ENCODE measurements at regions not wholly inside any gene's neighbourhood (a gene's known extent, or its start where the extent isn't known, plus 50 kb on each side); places are given as distances from the start of the nearest gene placed in this dataset.

DNA sequence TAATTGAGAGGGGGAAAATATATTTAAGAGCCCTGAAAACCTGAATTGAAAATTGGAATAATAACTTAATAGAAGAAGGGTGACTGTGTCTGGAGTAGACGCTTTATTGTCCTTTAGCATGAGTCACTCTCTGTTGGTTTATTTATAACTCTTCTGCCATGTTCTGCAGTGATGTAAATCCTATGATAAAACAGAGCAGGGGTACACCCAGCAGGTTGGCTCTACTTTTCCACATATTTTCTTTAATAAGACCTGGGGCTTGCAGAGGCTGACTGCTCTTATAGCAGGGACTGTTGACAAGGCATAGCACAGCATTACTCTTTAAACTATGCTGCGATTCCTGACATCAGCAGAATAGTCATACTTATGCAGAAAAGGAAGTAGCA, 389.9 kb upstream of the PCDH9 start:
- H3K27me3 ChIP-seq (ENCODE audit: control insufficient read depth, extremely low read depth, insufficient read depth, low read length): no peaks in the 10 kb centered on the region
- FAIRE-seq (no peak), DNase-seq (ENCODE audit: low read depth, low spot score) (no peak)
- H3K36me3 ChIP-seq (ENCODE audit: control insufficient read depth in 2 of 2, extremely low read depth in 1 of 2, insufficient read depth in 2 of 2, low read length in 2 of 2): no peaks in the 10 kb centered on the region
- no peaks in the 10 kb centered on the region for H3K79me2 ChIP-seq (ENCODE audit: control insufficient read depth, insufficient read depth, low read length)
- H3K9ac ChIP-seq (ENCODE audit: control insufficient read depth, extremely low read depth, insufficient read depth, low read length): no peak overlapping the region
- H3K9me3 ChIP-seq (ENCODE audit: control insufficient read depth, low read depth, low read length): peaks cover 3% of the 10 kb centered on the region
- no peak overlapping the region for H3K27ac ChIP-seq (ENCODE audit: control insufficient read depth, insufficient read depth, low read length)
- H4K20me1 ChIP-seq (ENCODE audit: control insufficient read depth, extremely low read depth, insufficient read depth, low read length): no peaks in the 10 kb centered on the region
- H2AFZ ChIP-seq (ENCODE audit: control insufficient read depth, low read length): no peak overlapping the region
- no peak for TF ChIP-seq EZH2 (IDR thresholded peaks at IDR 0.05; ENCODE audit: low read length)
- TF ChIP-seq, protein P1, sequence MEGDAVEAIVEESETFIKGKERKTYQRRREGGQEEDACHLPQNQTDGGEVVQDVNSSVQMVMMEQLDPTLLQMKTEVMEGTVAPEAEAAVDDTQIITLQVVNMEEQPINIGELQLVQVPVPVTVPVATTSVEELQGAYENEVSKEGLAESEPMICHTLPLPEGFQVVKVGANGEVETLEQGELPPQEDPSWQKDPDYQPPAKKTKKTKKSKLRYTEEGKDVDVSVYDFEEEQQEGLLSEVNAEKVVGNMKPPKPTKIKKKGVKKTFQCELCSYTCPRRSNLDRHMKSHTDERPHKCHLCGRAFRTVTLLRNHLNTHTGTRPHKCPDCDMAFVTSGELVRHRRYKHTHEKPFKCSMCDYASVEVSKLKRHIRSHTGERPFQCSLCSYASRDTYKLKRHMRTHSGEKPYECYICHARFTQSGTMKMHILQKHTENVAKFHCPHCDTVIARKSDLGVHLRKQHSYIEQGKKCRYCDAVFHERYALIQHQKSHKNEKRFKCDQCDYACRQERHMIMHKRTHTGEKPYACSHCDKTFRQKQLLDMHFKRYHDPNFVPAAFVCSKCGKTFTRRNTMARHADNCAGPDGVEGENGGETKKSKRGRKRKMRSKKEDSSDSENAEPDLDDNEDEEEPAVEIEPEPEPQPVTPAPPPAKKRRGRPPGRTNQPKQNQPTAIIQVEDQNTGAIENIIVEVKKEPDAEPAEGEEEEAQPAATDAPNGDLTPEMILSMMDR (optimal IDR thresholded peaks at IDR 0.05 in 1 of 3, IDR thresholded peaks at IDR 0.05 in 1 of 3, conservative IDR thresholded peaks at IDR 0.05 in 1 of 3; ENCODE audit: extremely low read depth in 1 of 3, insufficient read depth in 2 of 3, low read length in 3 of 3): no peak
- no peaks in the 10 kb centered on the region for H3K9me1 ChIP-seq (ENCODE audit: control insufficient read depth, extremely low read depth, insufficient read depth, low read length)
- dilution Hi-C loops (cut with MboI; ENCODE audit: extremely low pct_ligation_motif_present, low sequenced_read_pairs): no loop called here
- H3K4me3 ChIP-seq (ENCODE audit: control insufficient read depth in 2 of 3, extremely low read depth in 1 of 3, insufficient read depth in 2 of 3, low read depth in 1 of 3, low read length in 3 of 3): no peak overlapping the region
- H3K4me1 ChIP-seq (ENCODE audit: control insufficient read depth, extremely low read depth, insufficient read depth, low read length): no peaks in the 10 kb centered on the region
- H3K4me2 ChIP-seq (ENCODE audit: control insufficient read depth, extremely low read depth, insufficient read depth, low read depth, low read length): no peak overlapping the region

DNA sequence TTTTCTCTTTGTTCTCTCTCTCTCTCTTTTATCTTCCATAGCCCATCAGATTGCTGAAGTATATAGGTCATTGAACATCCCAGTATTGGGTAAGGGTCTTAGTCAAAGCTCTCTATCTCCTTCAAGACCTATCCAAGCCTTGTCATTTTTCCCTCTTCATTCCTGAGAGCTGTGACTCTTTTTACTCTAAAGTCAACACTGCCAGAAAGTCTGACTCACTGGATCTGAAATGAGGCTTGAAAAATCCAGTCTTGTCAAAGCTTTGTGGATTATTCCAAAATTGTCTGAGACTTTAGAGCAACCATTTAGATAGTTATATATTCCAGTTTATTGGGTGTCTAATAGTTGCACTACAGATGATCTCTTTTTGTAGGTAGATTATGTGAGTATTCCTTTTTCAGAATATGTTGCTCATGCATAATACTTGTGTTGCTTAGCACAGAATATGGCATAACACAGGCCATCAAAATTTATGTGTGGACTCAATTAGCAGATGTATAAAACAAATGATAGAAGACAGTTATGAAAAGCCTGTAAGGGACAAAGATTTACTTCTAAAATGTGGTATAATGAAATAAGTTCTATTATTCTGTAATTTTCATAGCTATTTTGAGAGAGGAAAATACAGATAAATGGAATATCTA, 389.3 kb upstream of the PCDH9 start:
- Histone ChIP-seq H3K9me3 (ENCODE audit: control insufficient read depth, low read depth, low read length) (peaks cover 3% of the 10 kb centered on the region), H3K4me1 (ENCODE audit: control insufficient read depth, extremely low read depth, insufficient read depth, low read length) (no peaks in the 10 kb centered on the region), H2AFZ (ENCODE audit: control insufficient read depth, low read length) (no peak overlapping the region), H3K27me3 (ENCODE audit: control insufficient read depth, extremely low read depth, insufficient read depth, low read length) (no peaks in the 10 kb centered on the region), H3K36me3 (ENCODE audit: control insufficient read depth in 2 of 2, extremely low read depth in 1 of 2, insufficient read depth in 2 of 2, low read length in 2 of 2) (no peaks in the 10 kb centered on the region), H4K20me1 (ENCODE audit: control insufficient read depth, extremely low read depth, insufficient read depth, low read length) (no peaks in the 10 kb centered on the region), H3K79me2 (ENCODE audit: control insufficient read depth, insufficient read depth, low read length) (no peaks in the 10 kb centered on the region), H3K4me2 (ENCODE audit: control insufficient read depth, extremely low read depth, insufficient read depth, low read depth, low read length) (no peak overlapping the region), H3K9ac (ENCODE audit: control insufficient read depth, extremely low read depth, insufficient read depth, low read length) (no peak overlapping the region), H3K4me3 (ENCODE audit: control insufficient read depth in 2 of 3, extremely low read depth in 1 of 3, insufficient read depth in 2 of 3, low read depth in 1 of 3, low read length in 3 of 3) (no peak overlapping the region), H3K27ac (ENCODE audit: control insufficient read depth, insufficient read depth, low read length) (no peak overlapping the region), H3K9me1 (ENCODE audit: control insufficient read depth, extremely low read depth, insufficient read depth, low read length) (no peaks in the 10 kb centered on the region)
- FAIRE-seq: no peak
- no peak for DNase-seq (ENCODE audit: low read depth, low spot score)
- dilution Hi-C loops (cut with MboI; ENCODE audit: extremely low pct_ligation_motif_present, low sequenced_read_pairs): no loop called here
- no peak for TF ChIP-seq EZH2 (IDR thresholded peaks at IDR 0.05; ENCODE audit: low read length)

DNA sequence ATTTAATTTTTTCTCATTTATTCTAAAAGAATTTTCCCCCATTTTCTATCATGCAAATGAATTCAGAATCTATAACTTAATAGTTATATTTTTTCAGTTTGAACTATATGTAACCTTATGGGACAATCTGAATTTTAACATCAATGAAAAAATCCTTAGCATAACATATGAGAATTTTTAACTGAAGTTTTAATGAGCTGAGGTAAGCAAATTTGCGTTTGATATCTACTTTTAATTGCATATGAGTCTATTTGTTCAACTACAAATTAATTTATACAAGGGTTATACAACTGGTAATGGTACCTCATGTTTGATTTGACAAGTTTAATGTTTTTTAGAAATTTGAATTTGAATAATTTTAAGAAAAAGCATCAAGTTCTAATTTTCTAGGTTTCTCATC, 384.4 kb upstream of the PCDH9 start:
- no peaks in the 10 kb centered on the region for H3K27me3 ChIP-seq (ENCODE audit: control insufficient read depth, extremely low read depth, insufficient read depth, low read length)
- no peak overlapping the region for H3K9ac ChIP-seq (ENCODE audit: control insufficient read depth, extremely low read depth, insufficient read depth, low read length)
- H3K4me3 ChIP-seq (ENCODE audit: control insufficient read depth in 2 of 3, extremely low read depth in 1 of 3, insufficient read depth in 2 of 3, low read depth in 1 of 3, low read length in 3 of 3): no peak overlapping the region
- H4K20me1 ChIP-seq (ENCODE audit: control insufficient read depth, extremely low read depth, insufficient read depth, low read length): no peaks in the 10 kb centered on the region
- no peaks in the 10 kb centered on the region for H3K79me2 ChIP-seq (ENCODE audit: control insufficient read depth, insufficient read depth, low read length)
- FAIRE-seq (no peak), DNase-seq (ENCODE audit: low read depth, low spot score) (no peak)
- no peak overlapping the region for H3K4me2 ChIP-seq (ENCODE audit: control insufficient read depth, extremely low read depth, insufficient read depth, low read depth, low read length)
- no peak overlapping the region for H3K27ac ChIP-seq (ENCODE audit: control insufficient read depth, insufficient read depth, low read length)
- H2AFZ ChIP-seq (ENCODE audit: control insufficient read depth, low read length): no peak overlapping the region
- H3K36me3 ChIP-seq (ENCODE audit: control insufficient read depth in 2 of 2, extremely low read depth in 1 of 2, insufficient read depth in 2 of 2, low read length in 2 of 2): no peaks in the 10 kb centered on the region
- TF ChIP-seq, protein P1 (optimal IDR thresholded peaks at IDR 0.05 in 1 of 3, IDR thresholded peaks at IDR 0.05 in 1 of 3, conservative IDR thresholded peaks at IDR 0.05 in 1 of 3; ENCODE audit: extremely low read depth in 1 of 3, insufficient read depth in 2 of 3, low read length in 3 of 3): no peak
- no peak for TF ChIP-seq EZH2 (IDR thresholded peaks at IDR 0.05; ENCODE audit: low read length)
- no peaks in the 10 kb centered on the region for H3K9me3 ChIP-seq (ENCODE audit: control insufficient read depth, low read depth, low read length)
- no peaks in the 10 kb centered on the region for H3K9me1 ChIP-seq (ENCODE audit: control insufficient read depth, extremely low read depth, insufficient read depth, low read length)
- no peaks in the 10 kb centered on the region for H3K4me1 ChIP-seq (ENCODE audit: control insufficient read depth, extremely low read depth, insufficient read depth, low read length)
- dilution Hi-C loops (cut with MboI; ENCODE audit: extremely low pct_ligation_motif_present, low sequenced_read_pairs): no loop called here

Measured in keratinocyte (primary cell).